ENCODE measurements at regions not wholly inside any gene's neighbourhood (a gene's known extent, or its start where the extent isn't known, plus 50 kb on each side); places are given as distances from the start of the nearest gene placed in this dataset.

DNA sequence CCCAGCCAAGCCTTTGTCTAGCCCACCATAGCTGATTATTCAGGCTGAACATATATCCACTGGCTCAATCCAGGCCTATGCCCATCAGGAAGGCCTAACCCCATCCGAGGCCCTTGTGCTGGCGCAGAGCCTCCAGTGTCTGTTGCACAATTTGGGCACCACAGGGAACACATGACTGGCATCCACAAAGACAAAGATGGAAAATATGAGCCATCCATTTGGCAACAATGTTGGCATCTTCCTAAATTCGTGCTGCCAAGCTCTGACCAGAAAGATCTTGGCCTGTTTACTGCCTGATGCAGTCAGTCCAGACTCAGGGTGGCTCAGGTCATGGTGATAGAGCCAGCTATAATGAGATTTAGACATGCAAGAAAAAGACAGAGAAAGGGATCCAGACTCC, 233.8 kb downstream of the PIK3R1 start:
- no peak for DNase-seq (ENCODE audit: extremely low spot score)
- no peaks in the 10 kb centered on the region for H3K27me3 ChIP-seq
- intact Hi-C loops (cut with DNase I), result no loop called here
- WGBS, result 81% methylated on average over 3 of the region's 3 CpGs
- peaks cover 0 to 8% (median 5%) of the 10 kb centered on the region in 4 donors for H3K4me1 ChIP-seq
- no peaks in the 10 kb centered on the region for H3K9me3 ChIP-seq
- no peak overlapping the region for H3K27ac ChIP-seq (replicated peaks in 1 of 4)
- H3K36me3 ChIP-seq, result no peaks in the 10 kb centered on the region
- TF ChIP-seq POLR2AphosphoS5 (IDR thresholded peaks at IDR 0.05), result peak in 1 of 2 donors; percentile 65
- no peak for TF ChIP-seq POLR2A (IDR thresholded peaks at IDR 0.05; ENCODE audit: low read depth)
- no peak overlapping the region for H3K4me3 ChIP-seq

DNA sequence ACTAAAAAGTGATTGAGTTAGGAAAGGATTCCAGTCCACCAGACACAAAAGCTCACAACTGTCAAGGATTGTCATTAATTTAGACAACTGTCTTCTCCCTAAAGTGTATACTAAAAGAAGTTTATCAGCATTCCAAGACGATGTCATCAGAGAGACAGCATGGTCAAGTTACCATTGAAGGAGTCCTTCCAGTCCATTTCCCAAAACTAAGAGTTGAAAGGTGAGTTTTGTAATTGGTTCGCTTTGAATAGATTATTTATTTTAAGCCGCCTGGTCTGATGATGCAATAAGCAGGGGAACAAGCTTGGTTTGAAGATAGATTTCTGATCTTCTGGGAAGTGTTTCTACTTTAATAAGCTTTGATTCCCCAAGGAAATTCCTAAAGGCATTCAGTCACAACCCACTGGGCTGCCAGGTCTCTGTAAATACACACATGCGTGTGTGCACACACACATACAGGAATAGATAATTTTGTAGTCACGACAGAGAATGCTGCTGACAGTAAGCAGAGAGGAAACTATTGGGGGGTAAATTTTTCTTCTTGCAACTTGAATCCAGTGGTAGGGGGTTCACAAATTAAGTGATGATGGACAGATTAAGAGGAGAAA, 234.8 kb downstream of the PIK3R1 start:
- no peak overlapping the region for H3K4me3 ChIP-seq

DNA sequence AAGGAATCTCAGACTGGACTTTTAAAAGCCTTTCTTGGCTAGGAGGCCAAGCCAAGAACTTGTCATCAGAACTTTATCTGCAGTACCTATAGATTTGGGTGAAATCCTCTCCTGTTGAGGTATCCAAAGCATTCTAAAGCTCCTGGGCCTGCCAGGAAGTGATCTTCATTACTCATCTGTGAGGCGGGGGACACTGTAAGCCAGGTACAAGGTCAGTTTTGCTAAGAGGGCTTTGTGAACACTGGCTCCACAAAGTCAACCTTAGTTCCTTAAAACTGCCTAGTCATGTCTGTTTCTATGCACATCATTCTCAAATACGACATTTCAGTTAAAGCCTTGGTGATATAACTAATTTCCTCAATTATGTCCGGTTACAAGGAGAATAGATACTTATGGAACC, 236.7 kb downstream of the PIK3R1 start:
- 89% methylated on average over 3 of the region's 3 CpGs for WGBS
- Histone ChIP-seq H3K4me1 (peaks cover 4 to 15% (median 8%) of the 10 kb centered on the region in 4 donors), H3K27me3 (no peaks in the 10 kb centered on the region), H3K27ac (replicated peaks in 1 of 4) (no peak overlapping the region), H3K4me3 (no peak overlapping the region), H3K9me3 (no peaks in the 10 kb centered on the region), H3K36me3 (no peaks in the 10 kb centered on the region)
- no peak for DNase-seq (ENCODE audit: extremely low spot score)
- no peak for TF ChIP-seq POLR2A (IDR thresholded peaks at IDR 0.05; ENCODE audit: low read depth)
- intact Hi-C loops (cut with DNase I), result no loop called here

More for the DNA sequence above, 234.8 kb downstream of the PIK3R1 start:
- Histone ChIP-seq H3K9me3 (no peaks in the 10 kb centered on the region), H3K4me1 (peaks cover 0 to 5% (median 2%) of the 10 kb centered on the region in 4 donors), H3K27ac (replicated peaks in 1 of 4) (peak overlapping the region in 1 of 4 donors; percentile 22), H3K27me3 (no peaks in the 10 kb centered on the region), H3K36me3 (no peaks in the 10 kb centered on the region)
- intact Hi-C loops (cut with DNase I), result no loop called here
- DNase-seq (ENCODE audit: extremely low spot score), result no peak
- WGBS, result 72% methylated on average over 5 of the region's 5 CpGs
- TF ChIP-seq POLR2A (IDR thresholded peaks at IDR 0.05; ENCODE audit: low read depth) (no peak), POLR2AphosphoS5 (IDR thresholded peaks at IDR 0.05) (peak in 1 of 2 donors; percentile 59), EP300 (IDR thresholded peaks at IDR 0.05) (no peak)
- TF ChIP-seq, protein P1, sequence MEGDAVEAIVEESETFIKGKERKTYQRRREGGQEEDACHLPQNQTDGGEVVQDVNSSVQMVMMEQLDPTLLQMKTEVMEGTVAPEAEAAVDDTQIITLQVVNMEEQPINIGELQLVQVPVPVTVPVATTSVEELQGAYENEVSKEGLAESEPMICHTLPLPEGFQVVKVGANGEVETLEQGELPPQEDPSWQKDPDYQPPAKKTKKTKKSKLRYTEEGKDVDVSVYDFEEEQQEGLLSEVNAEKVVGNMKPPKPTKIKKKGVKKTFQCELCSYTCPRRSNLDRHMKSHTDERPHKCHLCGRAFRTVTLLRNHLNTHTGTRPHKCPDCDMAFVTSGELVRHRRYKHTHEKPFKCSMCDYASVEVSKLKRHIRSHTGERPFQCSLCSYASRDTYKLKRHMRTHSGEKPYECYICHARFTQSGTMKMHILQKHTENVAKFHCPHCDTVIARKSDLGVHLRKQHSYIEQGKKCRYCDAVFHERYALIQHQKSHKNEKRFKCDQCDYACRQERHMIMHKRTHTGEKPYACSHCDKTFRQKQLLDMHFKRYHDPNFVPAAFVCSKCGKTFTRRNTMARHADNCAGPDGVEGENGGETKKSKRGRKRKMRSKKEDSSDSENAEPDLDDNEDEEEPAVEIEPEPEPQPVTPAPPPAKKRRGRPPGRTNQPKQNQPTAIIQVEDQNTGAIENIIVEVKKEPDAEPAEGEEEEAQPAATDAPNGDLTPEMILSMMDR (IDR thresholded peaks at IDR 0.05), result no peak

GRCh38 chr5:68454172-68454571, 238.6 kb downstream of the PIK3R1 start:
- intact Hi-C loops (cut with DNase I), result no loop called here
- no peaks in the 10 kb centered on the region for H3K27me3 ChIP-seq
- no peak overlapping the region for H3K27ac ChIP-seq (replicated peaks in 1 of 4)
- peaks cover 4 to 24% (median 11%) of the 10 kb centered on the region in 4 donors for H3K4me1 ChIP-seq
- no peaks in the 10 kb centered on the region for H3K36me3 ChIP-seq
- H3K9me3 ChIP-seq, result no peaks in the 10 kb centered on the region
- no peak for DNase-seq (ENCODE audit: extremely low spot score)
- TF ChIP-seq EP300 (IDR thresholded peaks at IDR 0.05) (no peak), POLR2AphosphoS5 (IDR thresholded peaks at IDR 0.05) (no peak), POLR2A (IDR thresholded peaks at IDR 0.05; ENCODE audit: low read depth) (no peak)
- TF ChIP-seq, protein P1 (IDR thresholded peaks at IDR 0.05), result no peak
- 91% methylated on average over 3 of the region's 3 CpGs for WGBS
- H3K4me3 ChIP-seq, result no peak overlapping the region

GRCh38 chr5:68454766-68455165, 239.2 kb downstream of the PIK3R1 start:
- no peak for DNase-seq (ENCODE audit: extremely low spot score)
- Histone ChIP-seq H3K27ac (replicated peaks in 1 of 4) (no peak overlapping the region), H3K4me1 (peaks cover 9 to 30% (median 16%) of the 10 kb centered on the region in 4 donors), H3K9me3 (no peaks in the 10 kb centered on the region), H3K4me3 (no peak overlapping the region), H3K27me3 (no peaks in the 10 kb centered on the region), H3K36me3 (no peaks in the 10 kb centered on the region)
- TF ChIP-seq, protein P1 (IDR thresholded peaks at IDR 0.05), result no peak
- TF ChIP-seq POLR2A (IDR thresholded peaks at IDR 0.05; ENCODE audit: low read depth) (no peak), EP300 (IDR thresholded peaks at IDR 0.05) (no peak), POLR2AphosphoS5 (IDR thresholded peaks at IDR 0.05) (no peak)
- intact Hi-C loops (cut with DNase I), result no loop called here
- 93% methylated on average over 2 of the region's 2 CpGs for WGBS

DNA sequence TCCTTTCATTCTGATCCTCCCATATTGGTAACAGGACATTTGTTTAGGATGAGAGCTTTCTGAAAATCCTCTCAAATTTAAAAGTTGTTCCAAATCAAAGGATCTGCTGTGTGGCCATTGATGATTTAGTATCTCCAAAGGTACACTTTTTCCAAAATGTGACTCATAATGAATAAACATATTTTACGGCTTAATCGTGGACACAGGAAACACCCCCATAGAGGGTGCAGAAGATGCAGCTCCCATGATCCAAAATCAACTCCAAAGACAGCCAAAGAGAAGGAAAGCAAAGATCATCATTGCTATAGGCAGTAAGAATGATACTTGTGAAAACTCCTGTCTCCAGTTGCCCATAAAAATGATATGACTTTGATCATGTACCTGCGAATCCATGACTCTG, 239.7 kb downstream of the PIK3R1 start:
- H3K4me3 ChIP-seq, result no peak overlapping the region
- intact Hi-C loops (cut with DNase I), result no loop called here

More for the DNA sequence above, 239.7 kb downstream of the PIK3R1 start:
- H3K27me3 ChIP-seq, result no peaks in the 10 kb centered on the region
- TF ChIP-seq POLR2A (IDR thresholded peaks at IDR 0.05; ENCODE audit: low read depth) (no peak), EP300 (IDR thresholded peaks at IDR 0.05) (no peak), POLR2AphosphoS5 (IDR thresholded peaks at IDR 0.05) (no peak)
- TF ChIP-seq, protein P1 (IDR thresholded peaks at IDR 0.05), result no peak
- 93% methylated on average over 3 of the region's 3 CpGs for WGBS
- no peaks in the 10 kb centered on the region for H3K9me3 ChIP-seq
- H3K36me3 ChIP-seq, result no peaks in the 10 kb centered on the region
- peaks cover 9 to 34% (median 20%) of the 10 kb centered on the region in 4 donors for H3K4me1 ChIP-seq
- no peak overlapping the region for H3K27ac ChIP-seq (replicated peaks in 1 of 4)
- DNase-seq (ENCODE audit: extremely low spot score), result no peak
